ENCODE measurements at regions not wholly inside any gene's neighbourhood (a gene's known extent, or its start where the extent isn't known, plus 50 kb on each side); places are given as distances from the start of the nearest gene placed in this dataset.

GRCh38 chr5:89095341-89095740 is 212.4 kb upstream of the MEF2C start:
- dilution Hi-C loops (cut with MboI; ENCODE audit: extremely low pct_ligation_motif_present, low sequenced_read_pairs) (no loop called here), intact Hi-C loops (cut with micrococcal nuclease) (loop anchor here (10.0 kb wide), 1 partner anchor 371 kb away; no protein-coding TSS in a partner anchor)
- Histone ChIP-seq H3K36me3 (ENCODE audit: control insufficient read depth in 2 of 2, extremely low read depth in 1 of 2, insufficient read depth in 2 of 2, low read length in 2 of 2) (no peaks in the 10 kb centered on the region), H3K4me3 (replicated peaks in 1 of 3; ENCODE audit: insufficient read depth in 1 of 3, low read depth in 1 of 3, low read length in 3 of 3) (no peak overlapping the region), H3K4me2 (ENCODE audit: insufficient read depth, low read length) (no peak overlapping the region), H3K79me2 (ENCODE audit: control insufficient read depth, insufficient read depth, low read length) (no peaks in the 10 kb centered on the region), H3K9me1 (replicated peaks; ENCODE audit: control insufficient read depth, extremely low read depth, insufficient read depth, low read length) (no peaks in the 10 kb centered on the region), H3K9me3 (replicated peaks; ENCODE audit: control insufficient read depth, insufficient read depth, low read length) (no peaks in the 10 kb centered on the region), H3K27ac (ENCODE audit: insufficient read depth, low read depth, low read length) (no peak overlapping the region), H3K27me3 (ENCODE audit: control insufficient read depth in 2 of 2, insufficient read depth in 2 of 2, low read length in 2 of 2) (no peaks in the 10 kb centered on the region), H3K4me1 (ENCODE audit: control insufficient read depth, extremely low read depth, insufficient read depth, low read length) (no peaks in the 10 kb centered on the region), H2AFZ (ENCODE audit: low read depth, low read length) (no peak overlapping the region), H4K20me1 (replicated peaks; ENCODE audit: control insufficient read depth, extremely low read depth, insufficient read depth, low read length) (no peaks in the 10 kb centered on the region), H3K9ac (replicated peaks; ENCODE audit: extremely low read depth, insufficient read depth, low read length) (no peak overlapping the region)
- ChIA-PET CTCF (interaction anchor here (0.7 kb wide), 1 partner anchor 25 kb away, joined by 3 read pairs; no protein-coding TSS in a partner anchor), POLR2A (no interaction called here)
- no peak for FAIRE-seq
- no peak for DNase-seq (ENCODE audit: low read depth, low spot score)
- no TSS peak for BruUV-seq (replicated peaks)
- TF ChIP-seq FOS (IDR thresholded peaks at IDR 0.05; ENCODE audit: borderline replicate concordance, insufficient read depth, low read length), result no peak

GRCh38 chr5:89090037-89090436 is 207.1 kb upstream of the MEF2C start:
- POLR2A ChIA-PET, result no interaction called here
- H3K36me3 ChIP-seq (ENCODE audit: control insufficient read depth in 2 of 2, extremely low read depth in 1 of 2, insufficient read depth in 2 of 2, low read length in 2 of 2), result no peaks in the 10 kb centered on the region
- no peaks in the 10 kb centered on the region for H3K9me1 ChIP-seq (replicated peaks; ENCODE audit: control insufficient read depth, extremely low read depth, insufficient read depth, low read length)
- DNase-seq (ENCODE audit: low read depth, low spot score) (no peak), FAIRE-seq (no peak)
- no peak overlapping the region for H3K4me2 ChIP-seq (ENCODE audit: insufficient read depth, low read length)
- H3K9me3 ChIP-seq (replicated peaks; ENCODE audit: control insufficient read depth, insufficient read depth, low read length), result no peaks in the 10 kb centered on the region
- intact Hi-C loops (cut with micrococcal nuclease) (loop anchor here (10.0 kb wide), 1 partner anchor 365 kb away; no protein-coding TSS in a partner anchor), dilution Hi-C loops (cut with MboI; ENCODE audit: extremely low pct_ligation_motif_present, low sequenced_read_pairs) (no loop called here)
- H4K20me1 ChIP-seq (replicated peaks; ENCODE audit: control insufficient read depth, extremely low read depth, insufficient read depth, low read length), result no peaks in the 10 kb centered on the region
- H3K27me3 ChIP-seq (ENCODE audit: control insufficient read depth in 2 of 2, insufficient read depth in 2 of 2, low read length in 2 of 2), result no peaks in the 10 kb centered on the region
- H3K79me2 ChIP-seq (ENCODE audit: control insufficient read depth, insufficient read depth, low read length), result no peaks in the 10 kb centered on the region
- H3K4me3 ChIP-seq (replicated peaks in 1 of 3; ENCODE audit: insufficient read depth in 1 of 3, low read depth in 1 of 3, low read length in 3 of 3), result no peak overlapping the region
- H2AFZ ChIP-seq (ENCODE audit: low read depth, low read length), result no peak overlapping the region
- no peak overlapping the region for H3K9ac ChIP-seq (replicated peaks; ENCODE audit: extremely low read depth, insufficient read depth, low read length)
- CTCF ChIA-PET, result interaction anchor here (1.9 kb wide), 1 partner anchor 362 kb away, joined by 4 read pairs; no protein-coding TSS in a partner anchor
- TF ChIP-seq JUN (IDR thresholded peaks at IDR 0.05; ENCODE audit: borderline replicate concordance, insufficient read depth, insufficient read length, low read depth) (no peak), EZH2 (IDR thresholded peaks at IDR 0.05; ENCODE audit: borderline replicate concordance, low read depth, low read length, severe bottlenecking) (no peak), GATA2 (IDR thresholded peaks at IDR 0.05; ENCODE audit: insufficient read depth, insufficient read length, low read depth, low read length) (no peak), POLR2A (IDR thresholded peaks at IDR 0.05; ENCODE audit: low read depth, low read length) (no peak), CTCF (IDR thresholded peaks at IDR 0.05; ENCODE audit: extremely low read depth in 1 of 2, insufficient read depth in 1 of 2, low read depth in 1 of 2, low read length in 2 of 2) (no peak), POLR2AphosphoS5 (IDR thresholded peaks at IDR 0.05; ENCODE audit: insufficient read depth, low read depth, low read length) (no peak), FOS (IDR thresholded peaks at IDR 0.05; ENCODE audit: borderline replicate concordance, insufficient read depth, low read length) (no peak), MAX (IDR thresholded peaks at IDR 0.05; ENCODE audit: insufficient read depth, insufficient read length) (no peak), MYC (IDR thresholded peaks at IDR 0.05; ENCODE audit: low read depth, low read length) (no peak)
- no TSS peak for BruUV-seq (replicated peaks)
- H3K27ac ChIP-seq (ENCODE audit: insufficient read depth, low read depth, low read length), result no peak overlapping the region
- H3K4me1 ChIP-seq (ENCODE audit: control insufficient read depth, extremely low read depth, insufficient read depth, low read length), result no peaks in the 10 kb centered on the region

All from endothelial cell of umbilical vein (primary cell).